GM12864 (cell line): ENCODE measurements at regions not wholly inside any gene's neighbourhood (a gene's known extent, or its start where the extent isn't known, plus 50 kb on each side); places are given as distances from the start of the nearest gene placed in this dataset.
A peak's percentile ranks its signal among the peaks of the same experiment; 100 is the strongest.

Experiments used
- DNase-seq: peaks from one replicate; pipeline ENCODE4 v3.0.0-alpha.2; 2011; ENCODE audit warnings: low read depth
- H3K4me3 ChIP-seq: 2 replicates; pipeline ENCODE4 v1.5.1; 2011; ENCODE audit warnings: mild to moderate bottlenecking, low read depth, low read length, control low read depth
- CTCF ChIP-seq: IDR thresholded peaks from 2 replicates; pipeline ENCODE4 v1.5.1; 2011; ENCODE audit warnings: low read depth, mild to moderate bottlenecking, moderate library complexity, low read length, control low read depth, inconsistent platforms; ENCODE audit errors: missing control alignments

DNA sequence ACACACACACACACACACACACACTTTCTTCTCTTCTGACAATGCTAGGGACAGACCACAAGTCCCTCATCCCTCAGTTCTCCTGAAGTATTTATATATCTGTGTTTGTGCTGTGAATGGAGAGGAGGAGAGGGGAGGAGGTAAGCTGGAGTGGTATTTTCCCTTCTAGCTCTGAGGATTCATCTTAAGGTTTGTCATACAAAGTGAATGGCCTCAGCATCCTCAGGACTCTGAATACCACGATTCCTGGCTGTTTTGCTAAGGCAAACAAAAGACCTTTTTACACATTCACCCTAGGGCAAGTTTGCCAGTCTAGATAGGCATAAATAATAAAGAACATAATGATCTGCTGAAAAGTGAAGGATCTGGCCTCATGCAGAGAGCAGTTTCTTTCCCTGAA is 65.7 kb upstream of the CHMP2B start:
- no peak for TF ChIP-seq CTCF
- no peak overlapping the region for H3K4me3 ChIP-seq
- DNase-seq = no peak

- H3K4me3 ChIP-seq = no peak overlapping the region
- no peak for DNase-seq
- no peak for TF ChIP-seq CTCF
Measured at GRCh38 chr3:87161013-87161412, 66.1 kb upstream of the CHMP2B start.

DNA sequence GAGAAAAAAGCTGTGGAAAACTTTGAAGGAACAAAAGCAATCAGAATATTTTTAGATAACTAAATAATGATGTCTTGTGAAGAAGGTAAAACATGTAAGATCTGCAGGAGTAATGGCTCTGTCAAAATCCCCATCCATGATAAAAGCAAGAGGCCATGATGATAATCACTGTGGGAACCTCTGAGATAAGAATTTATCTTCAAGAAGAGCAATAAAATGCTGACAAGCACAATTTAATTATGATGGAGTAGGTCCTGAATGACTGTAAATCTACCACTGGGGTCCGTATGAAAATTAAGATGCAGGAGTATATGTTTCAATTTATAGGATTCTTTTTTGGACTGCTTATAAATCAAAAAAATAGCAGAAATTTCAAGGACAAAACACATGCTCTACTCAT is 68.3 kb upstream of the CHMP2B start:
- TF ChIP-seq CTCF = no peak
- H3K4me3 ChIP-seq = no peak overlapping the region
- DNase-seq = no peak

DNA sequence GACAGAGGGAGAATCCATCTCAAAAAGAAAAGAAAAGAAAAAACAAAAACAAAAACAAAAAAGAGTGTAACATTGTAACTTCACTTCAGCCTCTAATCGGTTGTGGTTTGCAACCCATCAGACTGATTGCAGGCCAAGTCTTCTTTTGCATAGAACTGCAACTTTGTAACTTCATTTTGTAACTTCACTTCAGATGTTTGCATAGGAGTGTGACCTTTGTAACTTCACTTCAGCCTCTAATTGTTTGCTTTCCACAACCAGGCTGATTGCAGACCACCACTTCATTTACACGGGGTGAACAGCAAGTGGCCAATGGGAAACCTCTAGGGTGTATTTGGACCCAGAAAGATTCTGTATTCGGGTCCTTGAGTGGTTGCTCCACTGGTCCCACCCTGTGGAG is 79.1 kb upstream of the CHMP2B start:
- no peak overlapping the region for H3K4me3 ChIP-seq
- DNase-seq = no peak
- TF ChIP-seq CTCF = no peak

DNA sequence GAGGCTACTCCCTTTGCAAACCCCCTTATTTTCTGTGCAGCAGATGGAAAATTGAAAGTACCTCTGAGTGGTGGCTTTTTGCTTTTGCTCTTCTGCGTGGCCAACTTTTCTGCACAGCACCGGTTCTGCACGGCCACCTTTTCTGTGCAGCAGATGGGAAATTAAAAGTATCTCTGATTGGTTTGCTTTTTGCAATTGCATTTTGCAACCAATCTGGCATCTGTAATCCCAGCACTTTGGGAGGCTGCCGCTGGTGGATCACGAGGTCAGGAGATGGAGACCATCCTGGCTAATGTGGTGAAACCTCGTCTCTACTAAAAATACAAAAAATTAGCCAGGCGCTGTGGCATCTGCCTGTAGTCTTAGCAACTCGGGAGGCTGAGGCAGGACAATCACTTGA is 79.5 kb upstream of the CHMP2B start:
- H3K4me3 ChIP-seq = no peak overlapping the region
- TF ChIP-seq CTCF = no peak
- DNase-seq = no peak

GRCh38 chr3:87145553-87145952 is 81.6 kb upstream of the CHMP2B start:
- peak; percentile 62 for TF ChIP-seq CTCF
- H3K4me3 ChIP-seq = no peak overlapping the region
- DNase-seq = no peak

GRCh38 chr3:87136066-87136596 is 91.0 kb upstream of the CHMP2B start:
- no peak overlapping the region for H3K4me3 ChIP-seq
- no peak for DNase-seq
- no peak for TF ChIP-seq CTCF
